GM12878 (cell line): ENCODE measurements at regions not wholly inside any gene's neighbourhood (a gene's known extent, or its start where the extent isn't known, plus 50 kb on each side); places are given as distances from the start of the nearest gene placed in this dataset.

Experiments used
- BACH1 ChIP-seq: fragments of 450-650 bp; IDR thresholded peaks from 2 replicates; pipeline ENCODE4 v1.6.1; 2017; ENCODE audit warnings: mild to moderate bottlenecking, borderline replicate concordance
- RFX5 ChIP-seq: IDR thresholded peaks from 2 replicates; pipeline ENCODE4 v1.6.1; 2011; ENCODE audit warnings: low read depth, low read length, improper control_type of control experiment
- SPI1 ChIP-seq: IDR thresholded peaks from 2 replicates; pipeline ENCODE4 v1.6.1; 2011; ENCODE audit warnings: low read depth, mild to moderate bottlenecking, low read length, moderate library complexity, borderline replicate concordance; ENCODE audit not compliant: insufficient read depth
- TARDBP ChIP-seq: IDR thresholded peaks from 2 replicates; pipeline ENCODE4 v1.6.1; 2016; ENCODE audit warnings: borderline replicate concordance
- TF ChIP-seq, protein P1 (sequence below), 3 experiments: IDR thresholded peaks in 2 of 3; conservative IDR thresholded peaks in 1 of 3; 2 replicates each; pipeline ENCODE4 v1.5.1; 2011; ENCODE audit warnings: low read depth in 3 of 3, low read length in 3 of 3, mild to moderate bottlenecking in 3 of 3, control low read depth in 2 of 3, moderate library complexity in 2 of 3, inconsistent platforms in 1 of 3, mixed read lengths in 1 of 3; ENCODE audit not compliant: control insufficient read depth in 2 of 3, insufficient read depth in 1 of 3; ENCODE audit errors: extremely low read depth in 1 of 3

DNA sequence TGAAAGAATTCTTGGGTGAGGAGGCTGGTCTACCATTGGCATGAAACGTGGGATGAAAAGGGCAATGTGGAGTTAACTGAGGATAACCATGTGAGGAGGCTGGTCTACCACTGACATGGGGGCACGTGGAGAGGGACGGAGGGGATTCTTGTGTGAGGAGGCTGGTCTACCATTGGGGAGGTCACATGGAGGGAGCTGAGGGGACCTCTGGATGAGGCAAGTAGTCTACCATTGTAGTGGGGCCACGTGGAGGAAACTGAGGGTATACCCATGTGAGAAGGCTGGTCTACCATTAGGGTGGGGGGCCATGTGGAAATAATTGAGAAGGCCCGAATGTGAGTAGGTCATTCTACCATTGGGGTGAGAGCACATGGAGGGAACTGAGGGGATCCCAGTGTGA is 154.1 kb downstream of the FBLN2 start:
- TF ChIP-seq, protein P1, sequence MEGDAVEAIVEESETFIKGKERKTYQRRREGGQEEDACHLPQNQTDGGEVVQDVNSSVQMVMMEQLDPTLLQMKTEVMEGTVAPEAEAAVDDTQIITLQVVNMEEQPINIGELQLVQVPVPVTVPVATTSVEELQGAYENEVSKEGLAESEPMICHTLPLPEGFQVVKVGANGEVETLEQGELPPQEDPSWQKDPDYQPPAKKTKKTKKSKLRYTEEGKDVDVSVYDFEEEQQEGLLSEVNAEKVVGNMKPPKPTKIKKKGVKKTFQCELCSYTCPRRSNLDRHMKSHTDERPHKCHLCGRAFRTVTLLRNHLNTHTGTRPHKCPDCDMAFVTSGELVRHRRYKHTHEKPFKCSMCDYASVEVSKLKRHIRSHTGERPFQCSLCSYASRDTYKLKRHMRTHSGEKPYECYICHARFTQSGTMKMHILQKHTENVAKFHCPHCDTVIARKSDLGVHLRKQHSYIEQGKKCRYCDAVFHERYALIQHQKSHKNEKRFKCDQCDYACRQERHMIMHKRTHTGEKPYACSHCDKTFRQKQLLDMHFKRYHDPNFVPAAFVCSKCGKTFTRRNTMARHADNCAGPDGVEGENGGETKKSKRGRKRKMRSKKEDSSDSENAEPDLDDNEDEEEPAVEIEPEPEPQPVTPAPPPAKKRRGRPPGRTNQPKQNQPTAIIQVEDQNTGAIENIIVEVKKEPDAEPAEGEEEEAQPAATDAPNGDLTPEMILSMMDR (IDR thresholded peaks at IDR 0.05 in 2 of 3, conservative IDR thresholded peaks at IDR 0.05 in 1 of 3; ENCODE audit: control insufficient read depth in 2 of 3, extremely low read depth in 1 of 3, insufficient read depth in 1 of 3, low read depth in 3 of 3, low read length in 3 of 3): no peak
- TF ChIP-seq RFX5: no peak
- TF ChIP-seq SPI1: no peak
- no peak for TF ChIP-seq TARDBP
- no peak for TF ChIP-seq BACH1
